ENCODE measurements at regions not wholly inside any gene's neighbourhood (a gene's known extent, or its start where the extent isn't known, plus 50 kb on each side); places are given as distances from the start of the nearest gene placed in this dataset.

GRCh38 chr15:98447069-98447468, 201.3 kb upstream of the IGF1R start:
- DNase-seq (ENCODE audit: low read depth in 2 of 2): no peak

DNA sequence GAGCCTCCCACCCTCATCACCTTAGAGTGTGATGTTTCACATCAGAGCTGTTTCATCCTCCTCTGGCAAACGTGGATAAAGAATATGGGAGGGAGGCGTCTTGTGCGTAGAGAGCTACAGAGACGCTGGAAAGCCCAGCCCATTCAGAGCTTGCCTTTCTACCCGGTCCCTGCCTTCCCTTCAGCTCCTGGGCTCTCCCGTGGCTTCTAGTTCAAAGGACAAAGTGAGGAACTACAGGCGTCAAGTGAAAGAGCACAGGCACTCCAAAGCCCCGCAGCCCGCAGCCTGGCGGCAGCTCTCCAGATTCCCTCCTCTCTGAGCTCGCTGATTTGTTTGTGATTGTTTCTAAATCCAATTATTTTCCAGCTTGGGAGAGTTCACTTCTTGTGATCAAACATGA, 197.1 kb upstream of the IGF1R start:
- no peak for DNase-seq (ENCODE audit: low read depth in 2 of 2)

- no peak for DNase-seq (ENCODE audit: low read depth in 2 of 2)
These were observed 196.1 kb upstream of the IGF1R start for GRCh38 chr15:98452238-98452637.

DNA sequence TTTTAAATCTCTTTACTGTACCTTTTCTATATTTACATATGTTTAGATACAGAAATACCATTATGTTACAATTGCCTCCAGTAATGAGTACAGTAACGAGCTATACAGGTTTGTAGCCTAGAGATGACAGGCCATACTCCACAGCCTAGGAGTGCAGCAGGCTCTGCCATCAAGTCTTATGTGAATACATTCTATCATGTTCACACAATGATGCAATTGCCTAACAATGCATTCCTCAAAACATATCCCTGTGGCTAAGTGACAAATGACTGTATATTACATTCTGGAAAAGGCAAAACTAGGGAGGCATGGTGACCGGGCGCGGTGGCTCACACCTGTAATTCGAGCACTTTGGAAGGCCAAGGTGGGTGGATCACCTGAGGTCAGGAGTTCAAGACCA, 192.4 kb upstream of the IGF1R start:
- DNase-seq (ENCODE audit: low read depth in 2 of 2): no peak

GRCh38 chr15:98476559-98476958, 171.8 kb upstream of the IGF1R start:
- no peak for DNase-seq (ENCODE audit: low read depth in 2 of 2)

- DNase-seq (ENCODE audit: low read depth in 2 of 2): no peak
These were observed 167.5 kb upstream of the IGF1R start for GRCh38 chr15:98480844-98481243.

DNA sequence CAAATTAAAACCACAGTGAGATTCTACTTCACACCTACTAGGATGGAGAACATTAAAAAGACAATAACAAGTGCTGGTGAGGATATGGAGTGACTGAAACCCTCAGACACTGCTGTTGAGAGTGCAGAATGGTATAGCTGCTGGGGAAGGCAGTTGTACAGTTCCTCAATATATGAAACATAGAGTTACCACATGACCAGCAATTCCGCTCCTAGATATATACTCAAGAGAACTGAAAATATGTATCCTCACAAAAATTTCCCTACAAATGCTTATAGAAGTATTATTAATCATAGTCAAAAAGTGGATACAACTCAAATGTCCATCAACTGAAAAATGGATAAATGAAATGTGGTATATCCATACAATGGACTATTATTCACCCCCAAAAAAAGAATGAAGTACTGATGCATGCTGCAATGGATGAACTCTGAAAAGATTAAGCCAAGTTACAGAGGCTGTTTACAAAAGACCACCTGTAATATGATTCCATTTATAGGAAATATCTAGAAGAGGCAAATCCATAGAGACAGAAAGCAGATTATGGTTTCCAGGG, 164.7 kb upstream of the IGF1R start:
- no peak for DNase-seq (ENCODE audit: low read depth in 2 of 2)

DNA sequence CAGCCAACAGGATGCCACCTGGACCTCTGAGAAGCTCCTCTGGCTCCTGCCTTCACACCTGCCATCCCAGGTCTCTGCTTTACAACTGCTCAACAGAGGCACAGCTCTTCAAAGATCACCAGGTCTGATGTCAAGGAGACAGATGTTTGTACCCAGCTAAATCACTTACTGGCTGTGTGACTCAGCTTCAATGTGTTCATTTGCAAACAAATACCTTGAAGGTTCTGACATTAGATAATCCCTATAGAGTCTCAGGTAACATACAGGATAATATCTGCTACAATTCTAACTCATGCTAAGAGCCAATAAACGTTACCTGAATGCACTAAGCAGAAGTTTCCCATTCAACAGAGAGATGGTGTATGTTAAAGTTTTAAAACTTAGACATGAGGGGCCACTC, 163.4 kb upstream of the IGF1R start:
- no peak for DNase-seq (ENCODE audit: low read depth in 2 of 2)

GRCh38 chr15:98485451-98485850, 162.9 kb upstream of the IGF1R start:
- DNase-seq (ENCODE audit: low read depth in 2 of 2): no peak

DNA sequence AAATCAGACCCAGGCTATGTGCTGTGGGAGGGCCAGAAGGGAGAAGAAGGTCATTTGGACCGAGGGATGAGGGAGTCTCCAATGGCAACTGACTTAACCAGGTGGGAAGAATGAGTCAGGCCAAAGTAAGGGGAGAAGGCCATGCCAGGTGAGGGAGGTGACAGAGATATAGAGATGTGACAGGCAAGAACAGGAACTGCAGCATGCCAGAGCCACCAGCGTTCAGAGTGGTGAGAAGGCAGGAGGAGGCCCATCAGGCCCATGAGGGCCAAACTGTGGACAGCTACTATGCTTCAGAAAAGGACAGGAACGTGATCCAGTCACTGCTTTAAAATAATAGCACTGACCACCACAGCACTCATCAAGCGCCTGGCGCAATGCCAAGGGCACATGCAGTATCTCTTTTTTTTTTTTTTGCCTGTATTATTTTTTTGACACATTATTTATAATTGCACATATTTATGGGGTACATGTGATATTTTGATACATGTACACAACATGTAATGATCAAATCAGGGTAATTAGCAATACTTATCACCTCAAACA, 154.3 kb upstream of the IGF1R start:
- no peak for DNase-seq (ENCODE audit: low read depth in 2 of 2)

DNA sequence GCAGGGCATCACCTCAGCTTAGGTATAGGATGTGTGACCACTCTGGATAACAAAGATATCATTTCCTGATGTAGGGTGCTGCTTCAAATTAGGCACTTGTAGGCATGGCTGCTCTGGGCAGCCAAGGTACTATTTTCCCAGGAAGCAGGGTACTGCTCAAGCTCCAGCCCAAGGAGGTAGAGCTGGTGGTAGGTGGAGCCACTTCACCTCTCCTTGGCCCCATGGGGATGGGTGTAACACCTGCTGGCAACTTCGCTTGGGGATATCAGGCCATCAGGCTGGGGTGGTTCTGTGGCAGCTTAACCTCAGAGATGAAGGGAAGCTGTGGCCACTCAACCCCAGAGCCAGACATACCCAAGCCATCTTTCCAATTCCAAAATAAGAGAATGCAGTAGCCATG, 147.1 kb upstream of the IGF1R start:
- no peak for DNase-seq (ENCODE audit: low read depth in 2 of 2)

DNA sequence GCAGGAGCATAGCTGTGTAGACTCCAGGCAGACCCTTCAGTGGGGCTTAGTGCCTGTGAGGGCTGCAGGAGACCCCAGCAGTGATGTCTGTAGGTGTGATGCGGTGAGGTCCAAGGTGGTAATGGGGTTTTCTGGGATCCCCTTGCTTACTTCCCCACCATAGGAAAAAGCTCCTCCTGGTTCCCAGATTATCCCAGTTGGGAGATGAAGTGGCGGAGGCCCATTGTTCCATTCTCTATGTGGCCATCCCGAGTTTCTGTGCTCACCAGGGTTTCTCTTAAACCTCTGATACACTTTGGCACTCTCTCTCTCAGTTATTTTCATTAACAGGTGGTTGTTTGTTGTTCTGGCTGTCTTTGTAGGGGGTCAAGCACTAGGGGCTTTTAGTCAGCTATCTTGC, 146.7 kb upstream of the IGF1R start:
- DNase-seq (ENCODE audit: low read depth in 2 of 2): no peak

DNA sequence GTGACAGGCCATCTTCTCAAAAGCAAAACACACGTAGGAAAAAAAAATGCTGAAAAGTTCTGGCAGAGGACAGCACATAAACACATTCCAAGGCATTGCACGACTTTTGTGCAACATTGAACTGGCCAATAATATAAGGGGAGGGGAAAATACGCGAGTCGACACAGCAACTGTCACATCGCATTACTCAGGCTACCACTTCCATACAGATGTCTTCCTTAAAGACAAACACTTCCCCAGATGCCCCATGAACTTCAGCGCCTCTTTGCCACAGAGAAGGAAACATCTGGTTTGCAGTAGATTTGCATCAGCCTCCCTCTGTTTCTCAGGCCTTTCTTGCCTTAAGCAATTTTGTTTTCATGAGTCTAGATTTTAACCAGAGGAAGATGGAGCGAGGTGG, 144.4 kb upstream of the IGF1R start:
- no peak for DNase-seq (ENCODE audit: low read depth in 2 of 2)

DNA sequence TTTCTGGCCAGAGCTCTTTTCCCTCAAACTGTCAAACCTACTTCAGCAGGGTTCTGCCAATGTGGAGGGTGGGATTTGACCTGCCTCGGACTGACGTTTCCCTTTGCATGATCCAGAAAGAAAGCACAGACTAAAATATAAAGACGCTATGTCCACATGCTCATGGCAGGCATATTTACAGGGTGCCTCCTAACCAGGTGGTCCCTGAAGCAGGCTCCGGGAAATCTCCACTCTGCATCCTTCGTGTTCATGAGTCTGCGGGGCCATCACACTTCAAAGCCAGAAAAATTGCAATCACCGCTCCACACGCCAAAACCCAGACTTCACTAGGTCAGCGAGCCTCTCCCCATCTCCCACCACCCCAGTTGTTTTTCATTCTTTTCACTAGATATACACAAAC, 143.3 kb upstream of the IGF1R start:
- DNase-seq (ENCODE audit: low read depth in 2 of 2): no peak

DNA sequence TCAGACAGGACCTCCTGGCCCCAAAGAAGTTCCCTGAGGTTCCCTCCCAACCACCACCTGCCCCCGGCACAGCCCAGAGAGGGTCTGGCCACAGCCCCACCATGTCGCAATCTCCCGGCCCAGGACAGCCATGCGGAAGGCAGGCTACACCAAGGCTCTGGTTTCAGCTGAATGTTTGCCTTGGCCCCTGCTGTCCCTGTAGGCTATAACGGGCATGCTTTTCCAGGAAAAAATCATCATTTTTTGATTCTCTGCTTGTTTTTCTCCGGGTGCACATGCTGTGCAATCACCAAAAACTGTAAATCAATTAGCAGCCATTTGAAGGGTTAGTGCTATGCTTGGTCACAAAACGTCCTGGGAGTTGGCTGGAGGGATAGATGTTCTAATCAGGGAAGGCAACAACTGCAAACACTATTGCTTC, 142.7 kb upstream of the IGF1R start:
- no peak for DNase-seq (ENCODE audit: low read depth in 2 of 2)

- no peak for DNase-seq (ENCODE audit: low read depth in 2 of 2)
These were observed 142.2 kb upstream of the IGF1R start for GRCh38 chr15:98506172-98506571.

GRCh38 chr15:98506711-98507110, 141.6 kb upstream of the IGF1R start:
- DNase-seq (ENCODE audit: low read depth in 2 of 2): no peak

- no peak for DNase-seq (ENCODE audit: low read depth in 2 of 2)
These were observed 134.8 kb upstream of the IGF1R start for GRCh38 chr15:98513428-98513986.

DNA sequence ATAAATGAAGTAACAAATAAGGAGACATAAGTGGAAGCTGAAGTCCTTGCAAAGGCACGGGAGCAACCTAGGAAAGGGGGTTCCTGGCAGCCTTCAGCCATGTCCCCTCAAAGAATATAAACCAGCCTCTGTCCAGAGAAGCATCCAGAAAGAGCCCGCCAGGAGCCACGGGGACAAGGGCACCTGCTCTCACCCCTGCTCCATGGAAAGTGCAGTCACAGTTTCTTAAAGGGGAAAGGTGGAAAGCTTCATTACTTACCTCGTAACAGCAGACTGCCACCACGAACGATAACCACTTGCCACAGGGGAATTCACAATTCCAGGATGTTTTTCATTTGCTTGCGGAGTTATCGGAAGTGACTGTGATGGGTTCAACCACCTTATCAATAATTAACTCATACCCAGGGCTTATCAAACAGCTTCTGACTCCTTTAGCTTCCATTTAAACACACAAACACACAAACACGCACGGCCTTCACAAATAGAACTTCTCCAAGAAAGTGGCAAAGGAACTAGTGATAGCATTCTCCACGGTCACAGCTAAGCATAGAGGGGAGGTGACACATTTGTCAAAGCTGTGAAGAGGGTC, 134.2 kb upstream of the IGF1R start:
- DNase-seq (ENCODE audit: low read depth in 2 of 2): no peak

DNA sequence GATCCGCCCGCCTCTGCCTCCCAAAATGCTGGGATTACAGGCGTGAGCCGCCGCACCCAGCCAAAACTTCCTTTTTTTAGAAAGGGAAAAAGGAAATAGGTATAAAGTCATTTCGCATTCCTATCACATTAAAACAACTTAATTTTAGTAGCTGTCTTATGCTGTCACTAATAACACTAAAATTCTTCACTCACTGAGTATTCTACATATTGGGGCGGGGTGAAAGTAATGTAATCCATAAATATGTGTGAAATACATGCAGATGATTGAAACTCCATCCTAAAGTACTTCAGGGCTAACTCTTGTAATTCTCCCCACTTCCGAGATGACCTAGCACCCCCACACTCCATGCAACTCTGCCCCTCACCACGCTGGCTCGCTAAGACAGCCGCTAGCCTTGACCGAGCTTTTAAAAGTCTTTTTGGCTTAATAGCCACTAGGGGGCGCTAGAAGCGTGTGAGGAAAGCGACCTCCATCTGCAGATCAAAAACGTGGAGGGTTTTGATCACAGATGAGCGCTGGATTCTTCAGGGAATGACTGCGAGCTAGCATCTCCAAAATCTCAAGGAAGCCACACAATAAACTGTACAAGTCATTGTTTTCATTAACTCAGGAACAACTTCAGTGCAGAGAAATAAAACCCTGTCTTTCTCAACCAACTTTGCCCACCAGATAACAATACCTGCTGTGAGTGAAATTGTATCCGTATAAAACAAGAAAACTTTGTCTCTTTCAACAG, 129.3 kb upstream of the IGF1R start:
- peak; percentile 15 to 21 for DNase-seq (ENCODE audit: low read depth in 2 of 2)

- DNase-seq (ENCODE audit: low read depth in 2 of 2): no peak
These were observed 128.4 kb upstream of the IGF1R start for GRCh38 chr15:98519767-98520550.

DNA sequence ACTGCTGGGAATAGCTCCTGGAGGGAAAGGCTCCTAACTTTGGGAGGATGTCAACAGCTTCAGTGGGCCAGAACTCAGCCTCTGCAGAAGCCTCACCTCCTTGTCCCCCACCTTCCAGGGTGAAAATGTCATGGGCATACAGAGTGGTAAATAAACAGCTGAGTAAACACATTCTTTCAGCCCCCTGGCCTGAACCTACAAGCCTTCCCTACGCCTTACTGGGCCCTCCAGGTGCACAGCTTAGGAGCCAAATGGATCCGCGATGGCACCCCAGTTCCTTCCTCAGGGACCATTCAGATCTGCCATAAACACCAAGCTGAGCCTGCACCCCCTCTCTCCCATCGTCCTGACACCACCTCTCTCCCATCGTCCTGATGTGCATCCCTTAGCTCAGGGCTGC, 126.2 kb upstream of the IGF1R start:
- no peak for DNase-seq (ENCODE audit: low read depth in 2 of 2)
